GM12801 (cell line): ENCODE measurements at regions not wholly inside any gene's neighbourhood (a gene's known extent, or its start where the extent isn't known, plus 50 kb on each side); places are given as distances from the start of the nearest gene placed in this dataset.

ENCODE experiments used
- TF ChIP-seq, protein P1 (sequence below): IDR thresholded peaks from one replicate; pipeline ENCODE4 v1.5.1; 2011; ENCODE audit warnings: control low read depth; ENCODE audit not compliant: insufficient read length; ENCODE audit errors: extremely low read depth

GRCh38 chr10:113368666-113369364 is 184.0 kb upstream of the HABP2 start:
- TF ChIP-seq, protein P1, sequence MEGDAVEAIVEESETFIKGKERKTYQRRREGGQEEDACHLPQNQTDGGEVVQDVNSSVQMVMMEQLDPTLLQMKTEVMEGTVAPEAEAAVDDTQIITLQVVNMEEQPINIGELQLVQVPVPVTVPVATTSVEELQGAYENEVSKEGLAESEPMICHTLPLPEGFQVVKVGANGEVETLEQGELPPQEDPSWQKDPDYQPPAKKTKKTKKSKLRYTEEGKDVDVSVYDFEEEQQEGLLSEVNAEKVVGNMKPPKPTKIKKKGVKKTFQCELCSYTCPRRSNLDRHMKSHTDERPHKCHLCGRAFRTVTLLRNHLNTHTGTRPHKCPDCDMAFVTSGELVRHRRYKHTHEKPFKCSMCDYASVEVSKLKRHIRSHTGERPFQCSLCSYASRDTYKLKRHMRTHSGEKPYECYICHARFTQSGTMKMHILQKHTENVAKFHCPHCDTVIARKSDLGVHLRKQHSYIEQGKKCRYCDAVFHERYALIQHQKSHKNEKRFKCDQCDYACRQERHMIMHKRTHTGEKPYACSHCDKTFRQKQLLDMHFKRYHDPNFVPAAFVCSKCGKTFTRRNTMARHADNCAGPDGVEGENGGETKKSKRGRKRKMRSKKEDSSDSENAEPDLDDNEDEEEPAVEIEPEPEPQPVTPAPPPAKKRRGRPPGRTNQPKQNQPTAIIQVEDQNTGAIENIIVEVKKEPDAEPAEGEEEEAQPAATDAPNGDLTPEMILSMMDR: no peak

GRCh38 chr10:113369365-113369694 is 183.5 kb upstream of the HABP2 start:
- TF ChIP-seq, protein P1: no peak

- TF ChIP-seq, protein P1: no peak
These were observed 176.4 kb upstream of the HABP2 start for GRCh38 chr10:113376428-113376827.

- TF ChIP-seq, protein P1: no peak
These were observed 173.8 kb upstream of the HABP2 start for GRCh38 chr10:113379091-113379490.

GRCh38 chr10:113381416-113381815 is 171.4 kb upstream of the HABP2 start:
- TF ChIP-seq, protein P1: no peak

- TF ChIP-seq, protein P1: no peak
These were observed 170.8 kb upstream of the HABP2 start for GRCh38 chr10:113381981-113382509.

DNA sequence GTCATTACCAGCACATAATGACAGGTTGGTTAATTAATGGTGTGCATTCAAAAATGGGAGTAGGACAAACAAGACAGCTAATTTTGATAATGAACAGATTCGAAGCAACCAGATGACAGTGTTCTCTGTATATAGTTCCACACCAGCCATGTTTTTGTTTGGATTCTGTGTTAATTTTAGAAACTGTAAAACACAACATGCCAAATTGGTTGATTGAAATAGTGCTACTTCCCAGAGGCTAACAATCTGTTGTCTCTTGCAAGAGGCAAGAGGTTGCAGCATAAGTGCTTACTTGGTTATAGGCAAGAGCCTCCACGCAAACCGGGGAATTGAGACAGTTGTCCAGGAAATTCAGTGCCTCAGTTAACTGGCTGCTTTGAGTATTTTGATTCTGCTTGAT is 170.2 kb upstream of the HABP2 start:
- TF ChIP-seq, protein P1: no peak
